ENCODE measurements at regions not wholly inside any gene's neighbourhood (a gene's known extent, or its start where the extent isn't known, plus 50 kb on each side); places are given as distances from the start of the nearest gene placed in this dataset.

DNA sequence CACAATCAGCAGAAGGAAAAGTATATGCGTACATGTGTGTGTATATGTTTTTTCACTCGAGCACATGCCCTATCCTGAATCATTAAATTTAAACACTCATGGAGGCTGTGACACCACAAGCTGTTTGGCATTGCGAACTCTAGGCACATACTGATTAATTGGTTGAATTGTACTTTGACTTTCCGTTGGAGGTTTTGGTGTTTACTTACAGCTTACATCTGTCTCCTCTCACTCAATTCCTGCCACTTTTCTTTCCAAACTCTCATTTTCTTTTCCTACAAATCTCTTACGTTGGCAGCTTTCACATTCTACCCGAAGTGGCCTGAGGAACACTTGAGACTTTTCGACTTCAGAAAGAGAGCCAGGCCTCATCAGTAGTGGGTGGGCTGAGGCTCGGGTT, 434.1 kb upstream of the SEMA6D start:
- H3K4me1 ChIP-seq (ENCODE audit: control insufficient read depth, insufficient read depth, low read length): peaks cover 2% of the 10 kb centered on the region; the same call in 1 of the 2 replicates
- no peak overlapping the region for H2BK5ac ChIP-seq (ENCODE audit: low read depth, low read length, poor library complexity, severe bottlenecking)
- H4K5ac ChIP-seq (ENCODE audit: low read depth, low read length): no peak overlapping the region
- no peaks in the 10 kb centered on the region for H3K36me3 ChIP-seq (ENCODE audit: control insufficient read depth, insufficient read depth, low read length)
- H4K20me1 ChIP-seq (ENCODE audit: insufficient read depth, low read length): no peaks in the 10 kb centered on the region
- H2AFZ ChIP-seq (replicated peaks; ENCODE audit: low read length, poor library complexity): peak overlapping the region; percentile 48
- peaks cover 2% of the 10 kb centered on the region; the same call in 1 of the 2 replicates for H3K27me3 ChIP-seq (ENCODE audit: control insufficient read depth, insufficient read depth, low read length)
- H3K27ac ChIP-seq (ENCODE audit: insufficient read depth, low read length): no peak overlapping the region
- peak overlapping the region; percentile 3; the same call in 1 of the 2 replicates for H3K4me2 ChIP-seq (ENCODE audit: low read depth, low read length)
- in situ Hi-C loops (cut with MboI; ENCODE audit: low sequenced_read_pairs): no loop called here
- no peaks in the 10 kb centered on the region for H3K9me3 ChIP-seq (ENCODE audit: control insufficient read depth, insufficient read depth, low read length)
- no peak overlapping the region for H3K4ac ChIP-seq (ENCODE audit: low read depth, low read length)
- no peak overlapping the region for H2AK5ac ChIP-seq (ENCODE audit: low read depth, low read length)
- H3K18ac ChIP-seq (ENCODE audit: low read depth, low read length): peak overlapping the region; percentile 18; the same call in 1 of the 2 replicates
- ATAC-seq (ENCODE audit: low read depth): no peak
- dilution Hi-C loops (cut with HindIII; ENCODE audit: low sequenced_read_pairs, unreplicated experiment): no loop called here
- no peak overlapping the region for H3K9ac ChIP-seq (ENCODE audit: low read depth, low read length)
- peak overlapping the region in 1 of 2 experiments; percentile 34; a peak in 1 of 4 replicates for H4K8ac ChIP-seq (ENCODE audit: low read depth in 2 of 2, low read length in 2 of 2)
- 0 out of 2 replicates have a peak overlapping the region, but pooled peaks have one; percentile 27 for H4K91ac ChIP-seq (ENCODE audit: insufficient read depth, low read depth, low read length)
- no peak for DNase-seq
- no peaks in the 10 kb centered on the region for H3K79me1 ChIP-seq (ENCODE audit: low read depth in 1 of 2, low read length in 2 of 2)
- ChIA-PET POLR2A (ENCODE audit: unreplicated experiment) (no interaction called here), CTCF (no interaction called here)
- 100% methylated on average over 1 of the region's 8 CpGs; no CpG with 5 or more reads in 1 of the 2 experiments for WGBS, 2 experiments (ENCODE audit: extremely low coverage in 2 of 2, insufficient read length in 1 of 2)
- H3K56ac ChIP-seq (ENCODE audit: extremely low read depth, insufficient read depth, low read length): no peak overlapping the region
- no peak overlapping the region; the same call in 1 of the 2 replicates for H3K23ac ChIP-seq (ENCODE audit: low read depth, low read length)
- H3K14ac ChIP-seq (replicated peaks; ENCODE audit: low read depth, low read length): 0 out of 2 replicates have a peak overlapping the region, but pooled peaks have one; percentile 39
- H3K9me1 ChIP-seq (ENCODE audit: insufficient read depth, low read length): no peaks in the 10 kb centered on the region
- H2BK120ac ChIP-seq (ENCODE audit: low read depth, low read length): peak overlapping the region; percentile 8
- no peak overlapping the region for H3K4me3 ChIP-seq (ENCODE audit: insufficient read depth, low read depth, low read length)
- intact Hi-C loops (cut with micrococcal nuclease): no loop called here
- no peak for TF ChIP-seq FOS (IDR thresholded peaks at IDR 0.05; ENCODE audit: low read depth, low read length)
- TF ChIP-seq POLR2A (IDR thresholded peaks at IDR 0.05; ENCODE audit: low read depth, low read length): no peak
- TF ChIP-seq, protein P1, sequence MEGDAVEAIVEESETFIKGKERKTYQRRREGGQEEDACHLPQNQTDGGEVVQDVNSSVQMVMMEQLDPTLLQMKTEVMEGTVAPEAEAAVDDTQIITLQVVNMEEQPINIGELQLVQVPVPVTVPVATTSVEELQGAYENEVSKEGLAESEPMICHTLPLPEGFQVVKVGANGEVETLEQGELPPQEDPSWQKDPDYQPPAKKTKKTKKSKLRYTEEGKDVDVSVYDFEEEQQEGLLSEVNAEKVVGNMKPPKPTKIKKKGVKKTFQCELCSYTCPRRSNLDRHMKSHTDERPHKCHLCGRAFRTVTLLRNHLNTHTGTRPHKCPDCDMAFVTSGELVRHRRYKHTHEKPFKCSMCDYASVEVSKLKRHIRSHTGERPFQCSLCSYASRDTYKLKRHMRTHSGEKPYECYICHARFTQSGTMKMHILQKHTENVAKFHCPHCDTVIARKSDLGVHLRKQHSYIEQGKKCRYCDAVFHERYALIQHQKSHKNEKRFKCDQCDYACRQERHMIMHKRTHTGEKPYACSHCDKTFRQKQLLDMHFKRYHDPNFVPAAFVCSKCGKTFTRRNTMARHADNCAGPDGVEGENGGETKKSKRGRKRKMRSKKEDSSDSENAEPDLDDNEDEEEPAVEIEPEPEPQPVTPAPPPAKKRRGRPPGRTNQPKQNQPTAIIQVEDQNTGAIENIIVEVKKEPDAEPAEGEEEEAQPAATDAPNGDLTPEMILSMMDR (conservative IDR thresholded peaks at IDR 0.05; ENCODE audit: low read depth, low read length): no peak
- no peak for TF ChIP-seq RFX5 (IDR thresholded peaks at IDR 0.05; ENCODE audit: low read depth, low read length)
- TF ChIP-seq BHLHE40 (IDR thresholded peaks at IDR 0.05; ENCODE audit: low read depth, low read length): no peak
- no peak for TF ChIP-seq MAZ (IDR thresholded peaks at IDR 0.05; ENCODE audit: borderline replicate concordance, low read depth, low read length)
- no peak for TF ChIP-seq CHD1 (IDR thresholded peaks at IDR 0.05; ENCODE audit: low read depth, low read length)
- no peak for TF ChIP-seq RAD21 (IDR thresholded peaks at IDR 0.05; ENCODE audit: low read length)
- no peak for TF ChIP-seq MAFK (IDR thresholded peaks at IDR 0.05; ENCODE audit: low read depth, low read length)
- TF ChIP-seq RCOR1 (IDR thresholded peaks at IDR 0.05; ENCODE audit: insufficient replicate concordance, low read length): no peak
- TF ChIP-seq MXI1 (IDR thresholded peaks at IDR 0.05; ENCODE audit: borderline replicate concordance, low read depth, low read length): no peak
- H2AK9ac ChIP-seq (replicated peaks; ENCODE audit: low read depth, low read length, poor library complexity): no peak overlapping the region
- BruUV-seq (replicated peaks): no TSS peak
- H2BK15ac ChIP-seq (ENCODE audit: low read depth, low read length): no peak overlapping the region
- no peak overlapping the region for H2BK20ac ChIP-seq (ENCODE audit: low read depth, low read length)

Data from IMR-90 (cell line).